GM12874 (cell line): ENCODE measurements at regions not wholly inside any gene's neighbourhood (a gene's known extent, or its start where the extent isn't known, plus 50 kb on each side); places are given as distances from the start of the nearest gene placed in this dataset.

Experiments
- CTCF ChIP-seq: IDR thresholded peaks from 2 replicates; pipeline ENCODE4 v1.5.1; 2011; ENCODE audit warnings: low read depth, mild to moderate bottlenecking, control low read depth, low read length, moderate library complexity; ENCODE audit not compliant: insufficient read depth

DNA sequence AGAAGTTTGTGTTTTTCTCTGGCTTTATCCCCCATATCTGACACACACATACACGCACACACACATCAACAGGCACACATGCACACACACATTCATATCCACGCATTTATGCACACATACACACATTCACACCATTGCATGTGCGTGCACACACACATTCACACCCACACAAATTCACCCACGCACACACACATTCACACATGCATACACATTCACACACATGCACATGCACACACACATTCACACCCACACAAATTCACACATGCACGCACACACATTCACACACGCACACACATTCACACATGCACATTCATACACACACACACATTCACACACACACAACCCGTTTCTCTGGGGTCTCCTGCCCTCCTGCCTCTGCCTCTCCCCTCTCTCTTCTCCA, 264.2 kb downstream of the BCL11B start:
- no peak for TF ChIP-seq CTCF

DNA sequence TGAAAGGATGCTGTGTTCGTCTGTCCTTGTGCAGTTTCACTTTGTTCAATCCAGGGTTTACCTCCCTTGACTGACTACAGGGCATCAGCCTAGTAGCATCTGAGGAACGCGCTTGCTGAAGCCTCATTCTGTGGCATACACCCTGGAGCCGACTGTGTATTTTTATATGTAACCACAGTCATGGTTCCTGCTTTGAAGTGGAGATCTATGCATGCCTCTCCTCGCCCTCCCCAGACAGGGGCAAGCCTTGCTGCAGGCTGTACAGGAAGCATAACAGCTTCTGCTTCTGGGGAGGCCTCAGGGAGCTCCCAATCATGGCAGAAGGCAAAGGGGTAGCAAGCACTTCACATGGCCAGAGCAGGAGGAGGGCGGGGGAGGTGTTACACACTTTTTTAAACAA, 262.1 kb downstream of the BCL11B start:
- TF ChIP-seq CTCF: no peak

DNA sequence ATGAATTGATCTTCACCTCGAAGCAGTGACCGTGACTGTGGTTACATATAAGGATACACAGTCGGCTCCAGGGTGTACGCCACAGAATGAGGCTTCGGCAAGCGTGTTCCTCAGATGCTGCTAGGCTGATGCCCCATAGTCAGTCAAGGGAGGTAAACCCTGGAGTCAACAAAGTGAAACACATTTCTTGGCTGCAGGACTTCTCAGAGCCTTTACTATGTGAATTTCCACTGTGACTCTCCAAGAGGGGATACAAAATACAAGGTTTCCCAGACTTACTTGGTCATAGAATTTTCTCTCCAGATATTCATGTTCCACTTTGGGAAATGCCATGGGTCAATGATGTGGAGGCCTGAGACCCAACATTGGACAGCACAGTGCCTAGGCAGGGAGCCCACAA, 260.6 kb downstream of the BCL11B start:
- TF ChIP-seq CTCF: no peak

DNA sequence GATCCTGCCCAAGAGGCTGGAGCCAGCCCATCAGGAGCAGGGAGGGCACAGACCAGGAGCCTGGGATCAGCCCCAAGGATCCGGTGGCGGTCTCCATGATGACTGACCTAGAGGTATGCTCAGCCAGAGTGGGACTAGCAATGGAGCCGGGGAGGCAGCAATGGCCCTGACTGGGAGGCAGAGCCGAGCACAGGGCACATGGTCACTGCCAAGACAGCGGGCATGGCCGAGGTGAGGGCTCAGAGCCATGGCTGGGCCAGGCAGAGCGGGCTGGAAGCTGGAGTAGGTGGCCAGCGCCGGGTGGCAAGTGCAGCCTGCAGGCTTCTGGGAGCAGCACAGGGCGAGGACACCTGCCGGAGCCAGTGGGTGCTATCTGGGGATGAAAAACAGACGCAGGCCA, 259.3 kb downstream of the BCL11B start:
- TF ChIP-seq CTCF: no peak

DNA sequence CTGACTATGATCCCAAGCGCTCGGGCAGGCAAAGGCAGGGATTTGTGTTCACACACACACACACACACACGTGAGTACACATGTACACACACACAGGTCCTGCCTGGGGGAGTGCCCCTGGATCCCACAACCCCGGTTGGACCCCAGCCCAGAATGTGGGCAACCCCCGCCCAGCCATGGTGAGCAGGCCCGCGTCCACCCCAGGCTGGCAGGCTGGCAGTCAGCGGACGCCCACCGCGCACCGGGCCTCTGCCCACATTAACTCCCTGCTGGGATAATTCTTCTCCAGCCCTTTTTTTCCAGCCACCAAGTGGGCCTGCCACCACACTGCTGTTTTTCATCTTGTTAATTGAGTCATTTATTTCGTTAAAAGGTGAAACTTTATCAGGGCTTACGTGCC, 256.2 kb downstream of the BCL11B start:
- no peak for TF ChIP-seq CTCF

DNA sequence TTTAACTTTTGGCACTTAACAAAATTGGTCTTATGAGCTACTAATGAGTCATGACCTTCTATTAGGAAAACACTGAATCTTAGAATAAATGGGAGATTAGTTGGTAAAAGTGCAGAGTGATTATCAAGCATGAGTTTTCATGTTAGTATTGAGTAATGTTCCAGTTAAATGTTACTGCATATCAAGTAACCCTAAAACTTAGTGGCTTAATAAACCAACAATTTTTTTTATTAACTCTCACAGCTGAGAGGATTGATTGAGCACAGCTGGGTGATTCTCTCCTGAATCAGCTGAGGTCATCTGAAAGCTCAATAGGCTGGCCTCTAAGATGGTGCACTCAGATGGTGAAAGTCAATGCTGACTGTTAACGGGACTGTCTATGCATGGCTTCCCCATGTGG, 248.6 kb downstream of the BCL11B start:
- TF ChIP-seq CTCF: no peak

DNA sequence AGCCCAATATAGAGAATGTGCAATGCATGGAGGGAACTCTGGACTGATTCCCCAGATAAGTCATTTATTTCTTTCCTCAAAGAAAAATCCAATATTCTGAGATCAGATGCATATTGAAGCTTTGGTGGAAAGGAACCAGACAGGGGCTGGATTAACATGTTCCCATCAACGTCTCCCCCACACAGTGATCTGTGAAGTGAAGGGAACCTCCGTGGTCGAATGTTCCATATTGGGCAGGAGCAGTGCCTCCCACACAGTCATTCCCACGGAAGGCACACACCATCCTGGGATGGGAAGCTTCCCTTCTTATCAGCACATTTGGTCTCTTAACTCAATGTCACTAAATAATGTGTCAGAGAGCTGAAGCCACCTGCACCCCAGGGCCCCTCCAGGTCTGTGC, 247.1 kb downstream of the BCL11B start:
- no peak for TF ChIP-seq CTCF

- TF ChIP-seq CTCF: no peak
Measured at GRCh38 chr14:99025418-99025817, 246.6 kb downstream of the BCL11B start.
